ENCODE measurements at regions not wholly inside any gene's neighbourhood (a gene's known extent, or its start where the extent isn't known, plus 50 kb on each side); places are given as distances from the start of the nearest gene placed in this dataset.

DNA sequence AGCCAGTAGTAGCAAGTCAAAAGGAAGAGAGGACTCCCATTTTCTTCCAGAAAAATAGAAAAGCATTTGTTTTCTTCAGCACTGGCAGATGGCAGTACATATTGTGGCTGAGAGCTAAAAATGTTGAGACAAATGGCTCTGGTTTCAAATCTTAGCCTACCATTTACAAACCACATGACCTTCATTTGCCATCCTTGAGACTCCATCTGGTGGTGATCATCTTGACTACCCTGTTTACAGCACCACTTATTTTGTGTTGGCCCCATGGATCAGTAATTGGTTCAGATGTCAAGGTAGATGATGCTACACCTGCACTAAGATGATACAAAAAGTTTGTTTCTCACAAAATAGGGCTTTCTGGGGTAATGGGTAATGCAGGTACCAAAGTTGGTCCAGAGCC lies 951.8 kb upstream of the IGFBP7 start:
- Histone ChIP-seq H3K4me2 (ENCODE audit: low read length) (no peak overlapping the region), H3K9me3 (replicated peaks; ENCODE audit: low read length) (no peaks in the 10 kb centered on the region), H3K27me3 (ENCODE audit: control insufficient read depth, insufficient read depth, low read length) (no peaks in the 10 kb centered on the region), H3K36me3 (ENCODE audit: insufficient read depth, low read length) (no peaks in the 10 kb centered on the region), H3K9ac (ENCODE audit: low read depth, low read length) (no peak overlapping the region), H3K4me1 (ENCODE audit: control insufficient read depth, insufficient read depth, low read length) (no peaks in the 10 kb centered on the region), H3K4me3 (ENCODE audit: low read length) (no peak overlapping the region)

DNA sequence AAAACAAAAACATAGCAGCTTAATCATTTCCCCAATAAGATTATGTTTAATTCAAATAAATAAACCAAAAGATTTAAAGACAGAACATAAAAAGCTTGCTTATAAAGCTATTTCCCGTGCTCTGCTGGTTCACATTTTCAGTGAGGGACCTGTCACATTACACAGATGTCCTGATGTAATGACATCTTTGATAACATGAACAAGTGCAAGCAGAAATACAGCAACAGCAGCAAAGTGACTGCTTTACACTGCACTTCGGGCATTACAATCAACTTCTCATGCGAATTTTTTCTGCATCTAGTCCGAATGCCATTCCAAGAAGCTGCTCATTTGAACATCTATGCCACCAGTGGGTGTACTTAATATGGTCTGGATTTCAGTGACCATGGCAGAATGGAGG lies 940.3 kb upstream of the IGFBP7 start:
- Histone ChIP-seq H3K4me3 (ENCODE audit: low read length) (no peak overlapping the region), H3K9me3 (replicated peaks; ENCODE audit: low read length) (no peaks in the 10 kb centered on the region), H3K36me3 (ENCODE audit: insufficient read depth, low read length) (no peaks in the 10 kb centered on the region), H3K4me2 (ENCODE audit: low read length) (no peak overlapping the region), H3K27me3 (ENCODE audit: control insufficient read depth, insufficient read depth, low read length) (no peaks in the 10 kb centered on the region), H3K4me1 (ENCODE audit: control insufficient read depth, insufficient read depth, low read length) (no peaks in the 10 kb centered on the region), H3K9ac (ENCODE audit: low read depth, low read length) (no peak overlapping the region)

DNA sequence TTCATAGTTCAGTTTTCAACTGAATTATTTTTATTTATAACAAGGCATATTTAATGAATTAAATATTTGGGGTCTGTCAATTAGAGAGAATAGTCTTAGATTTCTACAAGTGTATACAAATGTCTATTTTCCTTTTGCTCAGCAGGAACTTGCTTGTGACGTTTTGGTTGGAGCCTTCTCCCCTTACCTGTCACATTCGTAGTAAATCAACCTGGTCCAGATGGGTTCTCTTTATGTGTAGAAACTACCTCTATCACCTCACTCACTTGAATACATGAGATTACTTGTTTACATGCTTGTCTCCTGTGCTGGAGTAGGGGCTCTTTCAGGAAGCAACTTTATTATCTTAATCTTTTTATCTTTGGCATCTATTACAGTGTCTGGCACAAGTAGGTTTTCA lies 938.3 kb upstream of the IGFBP7 start:
- H3K36me3 ChIP-seq (ENCODE audit: insufficient read depth, low read length), result no peaks in the 10 kb centered on the region
- no peak overlapping the region for H3K4me3 ChIP-seq (ENCODE audit: low read length)
- no peaks in the 10 kb centered on the region for H3K27me3 ChIP-seq (ENCODE audit: control insufficient read depth, insufficient read depth, low read length)
- no peaks in the 10 kb centered on the region for H3K4me1 ChIP-seq (ENCODE audit: control insufficient read depth, insufficient read depth, low read length)
- H3K9me3 ChIP-seq (replicated peaks; ENCODE audit: low read length), result no peaks in the 10 kb centered on the region
- no peak overlapping the region for H3K9ac ChIP-seq (ENCODE audit: low read depth, low read length)
- H3K4me2 ChIP-seq (ENCODE audit: low read length), result no peak overlapping the region

DNA sequence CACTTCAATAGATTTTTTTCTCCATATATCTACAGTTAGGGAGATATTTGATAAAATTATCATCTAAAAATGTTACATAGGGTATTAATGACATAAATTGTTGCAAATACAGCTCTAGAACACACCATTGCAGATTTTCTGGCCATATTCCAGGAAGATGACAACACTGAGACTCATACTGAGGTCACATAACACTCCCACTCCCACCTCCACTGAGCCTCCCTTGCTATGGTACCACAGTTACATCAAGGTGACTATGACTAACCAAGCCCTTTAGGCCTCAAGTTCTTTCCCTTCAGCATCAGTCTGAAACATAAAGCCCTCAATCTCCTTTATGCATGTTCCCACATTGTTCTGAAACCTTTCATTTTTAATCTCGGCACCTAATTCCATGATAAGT lies 932.0 kb upstream of the IGFBP7 start:
- Histone ChIP-seq H3K4me3 (ENCODE audit: low read length) (no peak overlapping the region), H3K4me2 (ENCODE audit: low read length) (no peak overlapping the region), H3K36me3 (ENCODE audit: insufficient read depth, low read length) (no peaks in the 10 kb centered on the region), H3K9ac (ENCODE audit: low read depth, low read length) (no peak overlapping the region), H3K27me3 (ENCODE audit: control insufficient read depth, insufficient read depth, low read length) (no peaks in the 10 kb centered on the region), H3K4me1 (ENCODE audit: control insufficient read depth, insufficient read depth, low read length) (no peaks in the 10 kb centered on the region), H3K9me3 (replicated peaks; ENCODE audit: low read length) (no peaks in the 10 kb centered on the region)

DNA sequence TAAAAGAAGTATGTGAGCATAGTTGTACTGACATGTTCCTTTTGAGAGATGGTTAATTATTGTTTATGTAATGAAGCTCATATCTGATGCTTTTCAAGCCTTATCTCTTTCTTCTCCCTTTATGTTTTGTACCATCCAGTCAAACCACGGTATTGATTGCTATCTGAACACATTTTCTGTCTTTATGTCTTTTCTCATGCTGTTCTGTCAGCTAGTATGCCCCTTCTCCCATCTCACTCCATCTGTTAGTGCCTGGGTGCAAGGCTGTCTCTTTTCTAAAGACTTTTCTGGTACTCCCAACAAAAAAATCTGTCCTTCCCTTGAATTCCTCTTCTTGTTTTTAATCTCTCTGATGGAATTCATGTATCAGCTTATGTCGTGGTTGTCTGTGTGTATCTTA lies 883.8 kb upstream of the IGFBP7 start:
- Histone ChIP-seq H3K9ac (ENCODE audit: low read depth, low read length) (no peak overlapping the region), H3K36me3 (ENCODE audit: insufficient read depth, low read length) (no peaks in the 10 kb centered on the region), H3K27me3 (ENCODE audit: control insufficient read depth, insufficient read depth, low read length) (no peaks in the 10 kb centered on the region), H3K9me3 (replicated peaks; ENCODE audit: low read length) (peaks cover 3% of the 10 kb centered on the region), H3K4me1 (ENCODE audit: control insufficient read depth, insufficient read depth, low read length) (no peaks in the 10 kb centered on the region), H3K4me2 (ENCODE audit: low read length) (no peak overlapping the region), H3K4me3 (ENCODE audit: low read length) (no peak overlapping the region)

DNA sequence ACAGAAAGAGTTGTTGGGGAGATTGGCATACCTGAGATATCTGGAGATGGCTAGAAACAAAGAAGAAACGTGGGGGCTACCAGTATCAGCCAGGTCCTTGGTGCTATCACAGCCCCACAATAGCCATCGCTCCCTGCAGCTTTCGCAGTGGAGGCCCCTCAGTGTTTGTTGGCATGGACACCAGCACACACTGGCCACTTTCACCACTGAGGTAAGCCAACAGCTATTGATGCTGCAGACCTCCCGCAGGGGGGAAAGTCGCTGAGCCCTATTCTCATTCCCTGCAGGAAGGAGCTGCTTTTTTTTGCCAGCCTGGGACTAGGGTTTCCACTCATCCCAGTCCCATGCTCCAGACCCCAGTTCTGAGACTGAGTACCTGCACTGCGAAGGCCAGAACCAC lies 879.2 kb upstream of the IGFBP7 start:
- H3K27me3 ChIP-seq (ENCODE audit: control insufficient read depth, insufficient read depth, low read length), result no peaks in the 10 kb centered on the region
- no peaks in the 10 kb centered on the region for H3K4me1 ChIP-seq (ENCODE audit: control insufficient read depth, insufficient read depth, low read length)
- peaks cover 3% of the 10 kb centered on the region for H3K9me3 ChIP-seq (replicated peaks; ENCODE audit: low read length)
- H3K36me3 ChIP-seq (ENCODE audit: insufficient read depth, low read length), result no peaks in the 10 kb centered on the region
- H3K4me3 ChIP-seq (ENCODE audit: low read length), result no peak overlapping the region
- no peak overlapping the region for H3K4me2 ChIP-seq (ENCODE audit: low read length)
- no peak overlapping the region for H3K9ac ChIP-seq (ENCODE audit: low read depth, low read length)

DNA sequence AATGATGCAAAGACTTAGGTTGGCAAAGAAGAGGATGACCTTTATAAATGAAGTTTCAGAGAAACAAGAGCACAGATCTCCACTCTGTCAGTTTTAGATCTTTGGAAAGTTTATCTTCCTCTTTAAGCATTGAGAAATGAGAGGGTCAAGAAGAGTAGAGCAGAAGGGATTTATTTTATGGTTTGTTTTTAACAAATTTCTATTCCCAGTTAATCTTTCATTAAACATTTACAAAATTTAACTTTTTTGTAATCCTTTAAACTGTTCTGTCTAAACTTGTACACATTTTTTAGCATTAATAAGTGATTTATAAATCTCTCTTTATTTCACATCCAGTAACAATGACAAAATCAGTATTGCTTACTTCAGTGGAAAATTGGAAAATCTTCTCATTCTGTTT lies 875.0 kb upstream of the IGFBP7 start:
- Histone ChIP-seq H3K4me3 (ENCODE audit: low read length) (no peak overlapping the region), H3K4me2 (ENCODE audit: low read length) (no peak overlapping the region), H3K9ac (ENCODE audit: low read depth, low read length) (no peak overlapping the region), H3K9me3 (replicated peaks; ENCODE audit: low read length) (peaks cover 3% of the 10 kb centered on the region), H3K4me1 (ENCODE audit: control insufficient read depth, insufficient read depth, low read length) (no peaks in the 10 kb centered on the region), H3K36me3 (ENCODE audit: insufficient read depth, low read length) (no peaks in the 10 kb centered on the region), H3K27me3 (ENCODE audit: control insufficient read depth, insufficient read depth, low read length) (no peaks in the 10 kb centered on the region)

DNA sequence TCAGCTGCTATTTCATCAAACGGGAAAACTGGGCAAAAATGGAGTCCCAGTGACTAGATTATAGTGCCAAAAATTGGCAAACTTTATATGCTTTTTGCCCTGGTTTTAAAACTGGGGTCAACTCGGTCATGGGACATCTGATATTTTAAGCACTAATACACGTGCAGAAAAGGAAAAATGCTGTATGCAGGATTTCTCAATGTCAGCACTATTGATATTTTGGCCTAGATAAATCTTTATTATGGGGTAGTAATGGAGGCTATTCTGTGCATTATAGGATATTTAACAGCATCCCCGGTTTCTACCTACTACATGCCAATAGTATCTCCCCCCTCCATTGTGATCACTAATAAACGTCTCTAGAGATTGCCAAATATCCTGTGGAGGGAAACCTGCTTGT lies 870.9 kb upstream of the IGFBP7 start:
- H3K4me2 ChIP-seq (ENCODE audit: low read length), result no peak overlapping the region
- no peaks in the 10 kb centered on the region for H3K27me3 ChIP-seq (ENCODE audit: control insufficient read depth, insufficient read depth, low read length)
- H3K4me3 ChIP-seq (ENCODE audit: low read length), result no peak overlapping the region
- H3K9ac ChIP-seq (ENCODE audit: low read depth, low read length), result no peak overlapping the region
- H3K4me1 ChIP-seq (ENCODE audit: control insufficient read depth, insufficient read depth, low read length), result no peaks in the 10 kb centered on the region
- no peaks in the 10 kb centered on the region for H3K36me3 ChIP-seq (ENCODE audit: insufficient read depth, low read length)
- no peaks in the 10 kb centered on the region for H3K9me3 ChIP-seq (replicated peaks; ENCODE audit: low read length)

DNA sequence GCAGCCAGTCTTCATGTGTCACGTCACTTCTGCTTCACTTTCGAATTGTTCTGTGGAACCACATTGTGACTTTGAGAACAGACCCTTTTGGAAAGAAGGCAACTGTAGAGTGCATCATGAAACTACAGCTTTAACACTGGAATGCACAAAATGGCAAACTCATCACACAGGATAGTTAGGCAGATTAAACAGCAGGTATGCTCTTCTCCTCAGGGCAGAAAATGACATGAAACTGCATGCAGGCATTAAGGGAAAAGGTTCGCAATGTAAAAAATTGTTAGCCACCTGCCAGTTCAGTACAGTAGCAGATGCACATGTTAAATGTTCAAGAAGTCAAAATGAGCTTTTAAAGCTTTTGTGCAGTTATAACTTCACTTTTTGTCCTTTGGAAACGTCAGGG lies 864.6 kb upstream of the IGFBP7 start:
- Histone ChIP-seq H3K9me3 (replicated peaks; ENCODE audit: low read length) (no peaks in the 10 kb centered on the region), H3K4me1 (ENCODE audit: control insufficient read depth, insufficient read depth, low read length) (no peaks in the 10 kb centered on the region), H3K4me3 (ENCODE audit: low read length) (no peak overlapping the region), H3K27me3 (ENCODE audit: control insufficient read depth, insufficient read depth, low read length) (no peaks in the 10 kb centered on the region), H3K9ac (ENCODE audit: low read depth, low read length) (no peak overlapping the region), H3K36me3 (ENCODE audit: insufficient read depth, low read length) (no peaks in the 10 kb centered on the region), H3K4me2 (ENCODE audit: low read length) (no peak overlapping the region)

DNA sequence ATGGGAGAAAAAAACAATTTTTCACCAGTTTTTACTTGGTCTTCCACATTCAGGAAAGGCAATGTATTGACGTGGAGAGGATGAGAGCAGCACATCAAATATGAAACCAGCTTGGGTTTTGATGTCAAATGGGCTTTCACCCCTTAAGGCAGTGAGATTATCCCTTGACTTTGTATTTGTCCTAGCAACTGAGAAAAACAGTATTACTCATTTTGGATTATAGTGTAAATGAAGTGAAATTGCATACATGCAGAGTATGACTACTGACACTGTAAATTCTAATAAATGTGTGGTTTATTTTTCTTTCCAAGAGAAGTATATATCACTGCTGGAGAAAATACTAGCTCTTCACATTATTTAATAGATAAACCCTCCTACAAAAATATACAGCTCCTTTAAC lies 863.6 kb upstream of the IGFBP7 start:
- no peak overlapping the region for H3K4me2 ChIP-seq (ENCODE audit: low read length)
- no peaks in the 10 kb centered on the region for H3K36me3 ChIP-seq (ENCODE audit: insufficient read depth, low read length)
- no peaks in the 10 kb centered on the region for H3K27me3 ChIP-seq (ENCODE audit: control insufficient read depth, insufficient read depth, low read length)
- no peak overlapping the region for H3K4me3 ChIP-seq (ENCODE audit: low read length)
- H3K9me3 ChIP-seq (replicated peaks; ENCODE audit: low read length), result no peaks in the 10 kb centered on the region
- no peaks in the 10 kb centered on the region for H3K4me1 ChIP-seq (ENCODE audit: control insufficient read depth, insufficient read depth, low read length)
- H3K9ac ChIP-seq (ENCODE audit: low read depth, low read length), result no peak overlapping the region

DNA sequence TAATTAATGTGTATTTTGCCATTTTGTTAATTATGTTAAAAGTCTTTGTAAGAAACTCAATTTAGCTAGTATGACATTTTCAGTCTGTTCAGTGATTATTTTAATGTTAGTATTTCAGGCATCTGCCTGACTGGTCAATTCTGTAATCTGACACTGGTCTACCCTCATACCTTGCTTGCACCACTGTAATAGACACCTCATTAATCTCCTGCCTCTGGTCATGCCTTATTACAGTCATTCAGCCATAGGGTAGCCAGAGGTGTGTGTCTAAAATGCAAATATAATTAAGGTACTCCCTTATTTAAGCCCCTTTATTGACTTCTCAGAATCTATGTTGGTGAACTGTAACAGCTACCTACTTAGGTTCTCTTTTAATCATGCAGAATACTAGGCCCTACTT lies 861.1 kb upstream of the IGFBP7 start:
- no peaks in the 10 kb centered on the region for H3K9me3 ChIP-seq (replicated peaks; ENCODE audit: low read length)
- no peaks in the 10 kb centered on the region for H3K4me1 ChIP-seq (ENCODE audit: control insufficient read depth, insufficient read depth, low read length)
- no peaks in the 10 kb centered on the region for H3K36me3 ChIP-seq (ENCODE audit: insufficient read depth, low read length)
- no peaks in the 10 kb centered on the region for H3K27me3 ChIP-seq (ENCODE audit: control insufficient read depth, insufficient read depth, low read length)
- H3K4me3 ChIP-seq (ENCODE audit: low read length), result no peak overlapping the region
- no peak overlapping the region for H3K4me2 ChIP-seq (ENCODE audit: low read length)
- H3K9ac ChIP-seq (ENCODE audit: low read depth, low read length), result no peak overlapping the region

DNA sequence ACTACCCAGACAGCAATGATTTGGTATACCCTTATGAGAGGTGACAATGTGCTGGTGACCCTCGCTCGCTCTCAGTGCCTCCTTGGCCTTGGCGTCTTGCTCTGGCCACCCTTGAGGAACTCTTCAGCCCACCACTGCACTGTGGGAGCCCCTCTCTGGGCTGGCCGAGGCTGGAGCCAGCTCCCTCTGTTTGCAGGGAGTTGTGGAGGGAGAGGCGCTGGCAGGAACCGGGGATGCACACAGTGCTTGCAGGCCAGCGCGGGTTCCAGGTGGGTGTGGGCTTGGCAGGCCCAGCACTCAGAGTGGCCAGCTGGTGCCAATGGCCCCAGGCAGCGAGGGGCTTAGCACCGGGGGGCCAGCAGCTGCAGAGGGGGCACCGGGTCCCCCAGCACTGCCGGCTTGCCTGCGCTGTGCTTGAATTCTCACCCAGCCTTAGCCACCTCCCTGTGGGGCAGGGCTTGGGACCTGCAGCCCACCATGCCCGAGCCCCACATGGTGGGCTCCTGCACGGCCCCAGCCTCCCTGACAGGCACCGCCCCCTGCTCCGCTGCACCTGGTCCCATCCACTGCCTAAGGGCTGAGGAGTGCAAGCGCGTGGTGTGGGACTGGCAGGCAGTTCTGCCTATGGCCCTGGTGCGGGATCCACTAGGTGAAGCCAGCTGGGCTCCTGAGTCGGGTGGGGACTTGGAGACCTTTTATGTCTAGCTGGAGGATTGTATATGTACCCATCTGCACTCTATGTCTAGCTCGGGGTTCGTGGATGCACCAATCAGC lies 857.0 kb upstream of the IGFBP7 start:
- H3K4me2 ChIP-seq (ENCODE audit: low read length), result no peak overlapping the region
- no peaks in the 10 kb centered on the region for H3K27me3 ChIP-seq (ENCODE audit: control insufficient read depth, insufficient read depth, low read length)
- no peaks in the 10 kb centered on the region for H3K9me3 ChIP-seq (replicated peaks; ENCODE audit: low read length)
- no peak overlapping the region for H3K9ac ChIP-seq (ENCODE audit: low read depth, low read length)
- no peaks in the 10 kb centered on the region for H3K36me3 ChIP-seq (ENCODE audit: insufficient read depth, low read length)
- no peak overlapping the region for H3K4me3 ChIP-seq (ENCODE audit: low read length)
- no peaks in the 10 kb centered on the region for H3K4me1 ChIP-seq (ENCODE audit: control insufficient read depth, insufficient read depth, low read length)
